LNCAP (cell line): ENCODE measurements at regions not wholly inside any gene's neighbourhood (a gene's known extent, or its start where the extent isn't known, plus 50 kb on each side); places are given as distances from the start of the nearest gene placed in this dataset.
A peak's percentile ranks its signal among the peaks of the same experiment; 100 is the strongest.

Experiments
- TF ChIP-seq, protein P1 (sequence below): fragments of 450-650 bp; IDR thresholded peaks from 2 replicates; pipeline ENCODE4 v1.5.1; 2017; ENCODE audit warnings: mild to moderate bottlenecking

DNA sequence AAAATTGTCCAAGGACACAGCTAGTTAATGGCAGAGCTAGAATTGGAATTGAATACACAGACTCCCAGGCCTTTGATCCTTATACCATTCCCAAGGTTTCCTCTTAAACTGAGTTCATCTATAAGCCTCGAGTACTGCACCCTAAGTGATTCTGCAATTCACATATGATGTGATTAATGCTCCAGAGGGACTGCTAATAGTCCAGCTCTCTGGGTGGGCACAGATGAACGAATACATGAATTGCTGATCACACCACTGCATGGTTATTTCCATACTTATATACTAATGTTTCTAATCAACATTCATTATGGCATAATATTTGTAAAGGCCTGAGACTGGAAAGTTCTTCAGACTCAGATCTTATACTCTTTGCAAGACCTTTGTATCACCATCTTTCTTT is 101.8 kb downstream of the NUFIP1 start:
- TF ChIP-seq, protein P1, sequence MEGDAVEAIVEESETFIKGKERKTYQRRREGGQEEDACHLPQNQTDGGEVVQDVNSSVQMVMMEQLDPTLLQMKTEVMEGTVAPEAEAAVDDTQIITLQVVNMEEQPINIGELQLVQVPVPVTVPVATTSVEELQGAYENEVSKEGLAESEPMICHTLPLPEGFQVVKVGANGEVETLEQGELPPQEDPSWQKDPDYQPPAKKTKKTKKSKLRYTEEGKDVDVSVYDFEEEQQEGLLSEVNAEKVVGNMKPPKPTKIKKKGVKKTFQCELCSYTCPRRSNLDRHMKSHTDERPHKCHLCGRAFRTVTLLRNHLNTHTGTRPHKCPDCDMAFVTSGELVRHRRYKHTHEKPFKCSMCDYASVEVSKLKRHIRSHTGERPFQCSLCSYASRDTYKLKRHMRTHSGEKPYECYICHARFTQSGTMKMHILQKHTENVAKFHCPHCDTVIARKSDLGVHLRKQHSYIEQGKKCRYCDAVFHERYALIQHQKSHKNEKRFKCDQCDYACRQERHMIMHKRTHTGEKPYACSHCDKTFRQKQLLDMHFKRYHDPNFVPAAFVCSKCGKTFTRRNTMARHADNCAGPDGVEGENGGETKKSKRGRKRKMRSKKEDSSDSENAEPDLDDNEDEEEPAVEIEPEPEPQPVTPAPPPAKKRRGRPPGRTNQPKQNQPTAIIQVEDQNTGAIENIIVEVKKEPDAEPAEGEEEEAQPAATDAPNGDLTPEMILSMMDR: no peak

DNA sequence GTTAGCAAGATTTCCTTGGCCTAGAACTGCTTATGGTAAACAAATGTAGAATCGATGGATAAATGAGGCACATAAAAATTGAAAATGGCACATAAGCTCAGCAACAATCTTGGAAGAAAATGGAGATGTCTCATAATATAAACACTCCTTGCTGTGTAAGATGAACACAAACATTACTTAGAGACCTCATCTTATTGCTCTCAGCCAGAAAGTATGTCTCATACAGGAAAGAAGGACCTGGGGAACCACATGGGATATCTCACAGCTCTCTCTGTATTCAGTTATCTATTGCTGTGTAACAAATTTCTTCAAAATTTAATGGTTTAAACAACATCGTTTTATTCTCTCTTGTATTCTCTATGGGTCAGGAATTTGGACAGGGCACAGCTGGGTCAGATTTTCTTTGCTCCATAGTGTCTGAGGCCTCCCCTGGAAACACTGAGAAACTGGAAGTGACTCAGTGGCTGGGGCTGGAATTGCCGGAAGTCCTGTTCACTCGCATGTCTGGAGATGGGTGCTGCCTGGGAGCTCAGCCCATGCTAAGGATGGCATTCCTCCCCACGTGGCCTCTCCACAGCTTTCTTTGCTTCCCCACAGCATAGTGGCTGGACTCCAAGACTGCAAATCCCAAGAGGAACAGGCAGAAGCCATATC is 105.1 kb downstream of the NUFIP1 start:
- TF ChIP-seq, protein P1: no peak

- TF ChIP-seq, protein P1: peak; percentile 53; the same call in 1 of the 2 replicates
Observed at GRCh38 chr13:44879452-44880058, 109.7 kb downstream of the NUFIP1 start.

DNA sequence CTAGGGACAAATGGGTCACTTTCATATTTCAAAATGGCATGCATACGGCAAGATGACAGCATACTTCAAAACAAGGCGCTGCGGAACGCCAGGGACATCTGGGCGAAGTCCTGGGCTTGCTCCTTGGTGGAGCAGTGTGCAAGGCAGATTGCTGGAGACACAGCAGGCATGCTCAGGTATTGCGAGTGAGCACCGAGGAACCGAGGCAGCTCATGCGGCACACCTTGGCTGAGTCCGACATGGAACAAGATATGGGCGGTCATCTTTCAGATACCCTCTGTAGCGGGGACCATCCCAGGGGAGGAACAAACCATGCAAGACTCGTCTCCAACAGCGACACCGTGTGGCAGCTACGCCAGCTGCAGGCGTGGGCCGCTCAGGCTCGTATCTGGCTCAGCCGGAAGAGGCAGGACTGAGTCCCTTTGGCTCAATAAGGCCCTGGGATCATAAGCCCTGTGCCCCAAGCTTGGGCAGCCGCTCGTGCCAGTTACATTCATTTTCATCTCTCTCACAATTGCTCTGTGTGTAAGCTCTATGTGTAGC is 112.4 kb downstream of the NUFIP1 start:
- TF ChIP-seq, protein P1: no peak

DNA sequence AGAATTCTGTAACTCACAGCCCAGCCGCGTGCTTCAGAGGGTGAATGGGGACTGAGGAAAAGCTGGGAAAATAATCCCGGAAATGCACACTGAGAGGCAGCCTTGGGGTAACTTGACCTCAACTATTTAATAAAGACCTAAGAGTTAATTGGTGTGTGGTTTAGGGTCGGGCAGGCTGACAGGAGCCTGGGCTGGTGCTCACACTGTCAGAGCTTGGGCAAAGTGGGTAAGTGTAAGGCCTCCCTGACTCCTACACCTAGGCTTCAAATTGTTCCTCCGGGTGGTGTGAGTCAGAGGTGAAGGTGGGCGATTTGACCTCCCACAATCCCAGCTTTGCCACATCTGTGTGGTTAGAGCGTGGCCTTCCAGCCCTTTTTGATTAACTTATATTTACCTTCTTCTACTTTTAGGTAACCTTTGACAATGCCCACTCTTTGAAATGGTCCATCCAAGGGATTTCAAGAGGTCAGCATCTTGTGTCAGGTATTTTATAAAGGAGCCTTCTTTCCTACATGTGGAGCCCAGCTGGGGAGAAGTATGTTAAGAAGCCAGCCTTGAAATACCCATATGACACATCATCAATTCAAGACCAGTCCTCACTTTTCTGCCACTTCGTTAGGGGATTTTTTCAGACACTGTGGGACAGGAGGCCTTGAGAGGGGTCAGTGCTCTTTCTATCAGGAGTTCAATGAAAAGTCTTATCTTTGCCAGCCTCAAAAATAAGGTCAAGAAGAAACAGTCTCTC is 114.2 kb downstream of the NUFIP1 start:
- TF ChIP-seq, protein P1: no peak

GRCh38 chr13:44874176-44874575 is 115.1 kb downstream of the NUFIP1 start:
- TF ChIP-seq, protein P1: no peak

- TF ChIP-seq, protein P1: no peak
Observed at GRCh38 chr13:44873461-44873860, 115.8 kb downstream of the NUFIP1 start.
